HepG2 (cell line): ENCODE measurements at regions not wholly inside any gene's neighbourhood (a gene's known extent, or its start where the extent isn't known, plus 50 kb on each side); places are given as distances from the start of the nearest gene placed in this dataset.

Experiments used
- ATAC-seq: fragments of 200-7000 bp; cut with Tn5 transposase; 3 replicates; pipeline ENCODE4 v1.9.1; 2020; ENCODE audit warnings: mild to moderate bottlenecking, moderate library complexity
- BruUV-seq: library from RNA; stranded (reverse); fragments of 400-500 nt; replicated peaks from 2 replicates; lab custom pipeline; 2021; lab: Mats Ljungman, UMichigan
- CTCF ChIA-PET: fragments of 300-600 bp; formaldehyde crosslinking; extraction: SDS; loops from one replicate; lab custom pipeline; 2021; ENCODE audit warnings: low total read pairs, inconsistent platforms, low intra/inter-chr PET ratio; lab: Yijun Ruan, JAX
- POLR2A ChIA-PET: fragments of 350-600 bp; sonication (Branson Sonifier 250); formaldehyde crosslinking; loops from one replicate; lab custom pipeline; 2020; ENCODE audit warnings: antibody characterized with exemption, inconsistent platforms; lab: Yijun Ruan, JAX
- DNase-seq: peaks from one replicate; pipeline ENCODE4 v3.0.0-alpha.2; 2015; ENCODE audit warnings: low spot score
- FAIRE-seq: peaks from 3 replicates; lab custom pipeline; 2011; peaks lifted over from hg19 to GRCh38; lab: Jason Lieb, UNC
- H2AFZ ChIP-seq: one replicate; pipeline ENCODE4 v1.6.1; 2011; ENCODE audit warnings: low read length, inconsistent platforms
- H3K27ac ChIP-seq: fragments of 300-600 bp; 3 replicates; pipeline ENCODE4 v1.8.0; 2011; ENCODE audit warnings: mixed run types, mild to moderate bottlenecking, mixed read lengths, low read length, inconsistent platforms; ENCODE audit not compliant: insufficient read depth; ENCODE audit errors: extremely low read length
- H3K27me3 ChIP-seq, 2 experiments: fragments of 200-600 bp in 1 of 2; 2 replicates in 1 of 2; 3 replicates in 1 of 2; pipeline versions ENCODE4 v1.6.0 to v1.8.0; 2011; ENCODE audit warnings: low read length in 2 of 2, mild to moderate bottlenecking in 2 of 2, moderate library complexity in 2 of 2, inconsistent platforms in 1 of 2; ENCODE audit not compliant: insufficient read depth in 2 of 2, control insufficient read depth in 1 of 2
- H3K36me3 ChIP-seq, 2 experiments: fragments of 200-600 bp in 1 of 2; replicated peaks in 1 of 2; 2 replicates in 1 of 2; 3 replicates in 1 of 2; pipeline versions ENCODE4 v1.5.1 to v1.8.0; 2011; ENCODE audit warnings: low read length in 2 of 2, inconsistent platforms in 1 of 2; ENCODE audit not compliant: insufficient read depth in 2 of 2, control insufficient read depth in 1 of 2
- H3K4me1 ChIP-seq: 2 replicates; pipeline ENCODE4 v1.5.1; 2012; ENCODE audit warnings: low read length, inconsistent platforms; ENCODE audit not compliant: insufficient read depth
- H3K4me2 ChIP-seq: 2 replicates; pipeline ENCODE4 v1.6.0; 2011; ENCODE audit warnings: low read depth, low read length, inconsistent platforms
- H3K4me3 ChIP-seq, 3 experiments: fragments of 200-600 bp in 1 of 3; sonication (generic), shearing (Covaris generic) in 1 of 3; replicated peaks in 1 of 3; 2 replicates each; pipeline ENCODE4 v1.5.1; 2011 to 2016; ENCODE audit warnings: low read length in 3 of 3, inconsistent platforms in 2 of 3, low read depth in 2 of 3, mild to moderate bottlenecking in 2 of 3, control low read depth in 1 of 3, mixed read lengths in 1 of 3; ENCODE audit not compliant: insufficient read depth in 1 of 3
- H3K79me2 ChIP-seq: one replicate; pipeline ENCODE4 v1.6.1; 2011; ENCODE audit warnings: low read length, inconsistent platforms; ENCODE audit not compliant: insufficient read depth
- H3K9ac ChIP-seq: 2 replicates; pipeline ENCODE4 v1.6.0; 2011; ENCODE audit warnings: mild to moderate bottlenecking, low read depth, low read length, inconsistent platforms; ENCODE audit not compliant: insufficient read depth
- H3K9me3 ChIP-seq: 2 replicates; pipeline ENCODE4 v1.5.1; 2012; ENCODE audit warnings: mild to moderate bottlenecking, low read length
- H4K20me1 ChIP-seq: 2 replicates; pipeline ENCODE4 v1.6.0; 2011; ENCODE audit warnings: inconsistent platforms, mild to moderate bottlenecking, low read length, moderate library complexity; ENCODE audit not compliant: insufficient read depth
- ATF7-NPFF ChIP-seq: sonication (generic); formaldehyde crosslinking; IDR thresholded peaks from 2 replicates; pipeline ENCODE4 v1.8.1; 2023; ENCODE audit warnings: mild to moderate bottlenecking, low read depth, missing genetic modification reagents, moderate library complexity
- ATRX ChIP-seq: sonication (generic); formaldehyde crosslinking; IDR thresholded peaks from 2 replicates; pipeline ENCODE4 v1.4.0; 2020; ENCODE audit warnings: missing genetic modification reagents, borderline replicate concordance
- BORCS8-MEF2B ChIP-seq: sonication (generic); formaldehyde crosslinking; IDR thresholded peaks from 2 replicates; pipeline ENCODE4 v1.8.0; 2022; ENCODE audit warnings: mild to moderate bottlenecking, missing genetic modification reagents
- DMAP1 ChIP-seq: IDR thresholded peaks from 2 replicates; pipeline ENCODE4 v1.6.1; 2016
- GABPB1 ChIP-seq: IDR thresholded peaks from 2 replicates; pipeline ENCODE4 v1.6.1; 2016; ENCODE audit warnings: mild to moderate bottlenecking, missing genetic modification reagents, moderate library complexity, missing compliant biosample characterization
- NFKBIZ ChIP-seq: IDR thresholded peaks from 2 replicates; pipeline ENCODE4 v1.6.1; 2018; ENCODE audit warnings: missing genetic modification reagents, missing compliant biosample characterization
- PHB2 ChIP-seq: fragments of 450-650 bp; IDR thresholded peaks from 2 replicates; pipeline ENCODE4 v1.6.1; 2018; ENCODE audit not compliant: partially characterized antibody
- RFXAP ChIP-seq: sonication (generic); formaldehyde crosslinking; IDR thresholded peaks from 2 replicates; pipeline ENCODE4 v1.4.0; 2020; ENCODE audit warnings: missing genetic modification reagents, borderline replicate concordance
- THYN1 ChIP-seq: sonication (generic); formaldehyde crosslinking; IDR thresholded peaks from 2 replicates; pipeline ENCODE4 v1.8.1; 2023; ENCODE audit warnings: low read depth, mild to moderate bottlenecking, moderate library complexity, missing genetic modification reagents, borderline replicate concordance
- ZFP36L1 ChIP-seq: sonication (generic); formaldehyde crosslinking; IDR thresholded peaks from 2 replicates; pipeline ENCODE4 v1.8.0; 2022; ENCODE audit warnings: mild to moderate bottlenecking, missing genetic modification reagents, moderate library complexity
- ZNF138 ChIP-seq: sonication (generic); formaldehyde crosslinking; IDR thresholded peaks from 2 replicates; pipeline ENCODE4 v1.5.0; 2020; ENCODE audit warnings: mild to moderate bottlenecking, low read depth, missing genetic modification reagents
- ZNF256 ChIP-seq: sonication (generic); formaldehyde crosslinking; conservative IDR thresholded peaks from 2 replicates; pipeline ENCODE4 v1.4.0; 2020; ENCODE audit warnings: missing genetic modification reagents
- ZNF343 ChIP-seq: sonication (generic); formaldehyde crosslinking; IDR thresholded peaks from 2 replicates; pipeline ENCODE4 v1.4.0; 2020; ENCODE audit warnings: mild to moderate bottlenecking, missing genetic modification reagents
- ZNF773 ChIP-seq: sonication (generic); formaldehyde crosslinking; IDR thresholded peaks from 2 replicates; pipeline ENCODE4 v1.4.0; 2020; ENCODE audit warnings: missing genetic modification reagents, borderline replicate concordance
- in situ Hi-C: cut with HindIII; loops from 2 replicates; pipeline ENCODE4 v1.10.0; 2017; ENCODE audit warnings: low pct_unique_long_range_greater_than_20kb; ENCODE audit not compliant: extremely low pct_ligation_motif_present
- intact Hi-C: fragments of 100-400 bp; cut with micrococcal nuclease; formaldehyde crosslinking; loops from one replicate; pipeline ENCODE4 v1.10.0; 2022; ENCODE audit not compliant: unreplicated experiment

- Histone ChIP-seq H3K4me3 (no peak overlapping the region), H3K4me2 (no peak overlapping the region), H4K20me1 (no peaks in the 10 kb centered on the region), H3K27me3 (no peaks in the 10 kb centered on the region)
- FAIRE-seq = no peak
- intact Hi-C loops = no loop called here
- no peak for ATAC-seq
- CTCF ChIA-PET = no interaction called here
- TF ChIP-seq NFKBIZ (CRISPR knock-in tag) = no peak
- no peak for TF ChIP-seq RFXAP
- TF ChIP-seq BORCS8-MEF2B (CRISPR knock-in tag) = no peak
- no peak for TF ChIP-seq ZNF343 (CRISPR knock-in tag)
- no peak for TF ChIP-seq ZNF256
- TF ChIP-seq ATF7-NPFF (CRISPR knock-in tag) = no peak
- TF ChIP-seq PHB2 = no peak
- no peak for TF ChIP-seq DMAP1 (CRISPR knock-in tag)
- TF ChIP-seq ZNF773 (CRISPR knock-in tag) = no peak
- TF ChIP-seq ATRX (CRISPR knock-in tag) = no peak
- TF ChIP-seq ZFP36L1 = no peak
- no peak for TF ChIP-seq ZNF138 (CRISPR knock-in tag)
- no peak for TF ChIP-seq GABPB1 (CRISPR knock-in tag)
- TF ChIP-seq THYN1 (CRISPR knock-in tag) = no peak
- TF ChIP-seq, all 625 proteins: peak for 0
- in situ Hi-C loops = no loop called here
- H3K9me3 ChIP-seq = no peaks in the 10 kb centered on the region
- BruUV-seq = no TSS peak
- H3K79me2 ChIP-seq = no peaks in the 10 kb centered on the region
- no peak overlapping the region for H2AFZ ChIP-seq
- no peak for DNase-seq
- H3K36me3 ChIP-seq = no peaks in the 10 kb centered on the region
- POLR2A ChIA-PET = no interaction called here
- no peak overlapping the region for H3K27ac ChIP-seq
- H3K4me1 ChIP-seq = no peaks in the 10 kb centered on the region
- no peak overlapping the region for H3K9ac ChIP-seq
These were observed 210.5 kb downstream of the ZIC4 start for GRCh38 chr3:147195887-147196286.
